B cell (primary cell): ENCODE measurements at regions not wholly inside any gene's neighbourhood (a gene's known extent, or its start where the extent isn't known, plus 50 kb on each side); places are given as distances from the start of the nearest gene placed in this dataset.

Experiments used
- CTCF ChIP-seq: fragments of 200-600 bp; IDR thresholded peaks from one replicate; pipeline ENCODE4 v1.8.0; 2022; ENCODE audit warnings: antibody characterized with exemption, mild to moderate bottlenecking
- EZH2 ChIP-seq: IDR thresholded peaks from 2 replicates; pipeline ENCODE4 v1.6.1; 2012; ENCODE audit warnings: borderline replicate concordance, low read depth, mild to moderate bottlenecking, moderate library complexity, low read length; ENCODE audit not compliant: insufficient read depth, poor library complexity, severe bottlenecking

DNA sequence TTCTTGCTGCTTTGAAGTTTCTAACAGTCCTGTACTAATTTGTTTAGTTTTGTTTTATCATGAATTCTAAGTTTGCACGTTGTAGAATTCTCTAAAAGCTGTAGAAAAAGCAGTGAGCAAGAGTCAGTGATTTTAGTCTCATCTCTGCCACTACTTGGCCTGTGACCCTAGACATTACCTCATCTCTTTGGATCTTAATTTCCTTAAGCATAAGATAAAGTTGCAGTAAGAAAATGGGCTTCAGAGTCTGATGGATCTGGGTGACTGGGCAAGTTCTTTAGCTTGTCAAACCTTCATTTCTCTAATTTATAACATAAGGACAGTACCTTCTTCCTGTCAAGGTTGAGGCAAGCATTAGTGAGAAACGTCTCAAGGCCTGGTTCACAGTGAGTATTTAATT lies 247.9 kb downstream of the DMRT2 start:
- TF ChIP-seq CTCF (no peak), EZH2 (no peak)
